ENCODE measurements at regions not wholly inside any gene's neighbourhood (a gene's known extent, or its start where the extent isn't known, plus 50 kb on each side); places are given as distances from the start of the nearest gene placed in this dataset.
"Not testable (repeated sequence)": the region's sequence is repeated elsewhere in the genome, so short reads cannot be mapped to it uniquely, and the experiment has no call there.

DNA sequence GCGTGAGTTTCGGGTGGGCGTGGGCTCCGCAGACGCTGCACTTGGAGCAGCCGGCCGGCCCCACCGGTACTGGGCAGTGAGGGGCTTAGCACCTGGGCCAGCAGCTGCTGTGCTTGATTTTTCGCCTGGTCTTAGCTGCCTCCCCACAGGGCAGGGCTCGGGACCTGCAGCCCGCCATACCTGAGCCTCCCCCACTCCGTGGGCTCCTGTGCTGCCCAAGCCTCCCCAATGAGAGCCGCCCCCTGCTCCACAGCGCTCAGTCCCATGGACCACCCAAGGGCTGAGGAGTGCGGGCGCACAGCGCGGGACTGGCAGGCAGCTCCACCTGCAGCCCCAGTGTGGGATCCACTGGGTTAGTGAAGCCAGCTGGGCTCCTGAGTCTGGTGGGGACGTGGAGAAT is 546.7 kb upstream of the ROBO1 start:
- ATAC-seq; H3K36me3 ChIP-seq (ENCODE audit: control insufficient read depth, insufficient read depth, low read length); POLR2A ChIA-PET; in situ Hi-C loops (cut with HindIII; ENCODE audit: low pct_unique_long_range_greater_than_20kb, low sequenced_read_pairs); DNase-seq (ENCODE audit: low read depth, low spot score); intact Hi-C loops (cut with micrococcal nuclease; ENCODE audit: unreplicated experiment); BruUV-seq (replicated peaks); H3K27me3 ChIP-seq (ENCODE audit: control insufficient read depth, insufficient read depth, low read length); H3K4me3 ChIP-seq (ENCODE audit: low read depth in 2 of 2, low read length in 2 of 2); H3K4me1 ChIP-seq (ENCODE audit: control insufficient read depth, insufficient read depth, low read length); H3K27ac ChIP-seq (ENCODE audit: low read length); CTCF ChIA-PET; H3K9me3 ChIP-seq (ENCODE audit: control insufficient read depth, insufficient read depth, low read depth, low read length): not testable (repeated sequence)

DNA sequence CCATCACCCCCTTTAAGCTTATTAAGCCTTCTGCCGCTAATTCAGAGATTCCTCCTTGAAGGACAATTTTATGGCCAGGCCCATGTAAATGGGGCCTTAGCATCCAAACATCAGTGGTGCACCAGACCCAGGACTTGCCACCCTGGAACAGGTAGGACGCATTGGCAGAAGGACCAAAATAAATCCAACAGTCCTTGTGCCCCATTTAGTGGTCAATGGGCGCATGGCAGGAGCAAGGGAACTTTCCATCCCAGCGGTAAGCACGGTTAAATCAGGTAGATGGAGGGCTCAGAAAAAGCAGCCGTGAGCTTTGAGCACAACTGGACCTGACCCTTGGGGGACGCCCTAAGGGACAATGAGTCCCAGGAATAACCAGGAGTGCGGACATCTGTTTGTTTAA is 540.8 kb upstream of the ROBO1 start:
- CTCF ChIA-PET, result no interaction called here
- TF ChIP-seq, protein P1, sequence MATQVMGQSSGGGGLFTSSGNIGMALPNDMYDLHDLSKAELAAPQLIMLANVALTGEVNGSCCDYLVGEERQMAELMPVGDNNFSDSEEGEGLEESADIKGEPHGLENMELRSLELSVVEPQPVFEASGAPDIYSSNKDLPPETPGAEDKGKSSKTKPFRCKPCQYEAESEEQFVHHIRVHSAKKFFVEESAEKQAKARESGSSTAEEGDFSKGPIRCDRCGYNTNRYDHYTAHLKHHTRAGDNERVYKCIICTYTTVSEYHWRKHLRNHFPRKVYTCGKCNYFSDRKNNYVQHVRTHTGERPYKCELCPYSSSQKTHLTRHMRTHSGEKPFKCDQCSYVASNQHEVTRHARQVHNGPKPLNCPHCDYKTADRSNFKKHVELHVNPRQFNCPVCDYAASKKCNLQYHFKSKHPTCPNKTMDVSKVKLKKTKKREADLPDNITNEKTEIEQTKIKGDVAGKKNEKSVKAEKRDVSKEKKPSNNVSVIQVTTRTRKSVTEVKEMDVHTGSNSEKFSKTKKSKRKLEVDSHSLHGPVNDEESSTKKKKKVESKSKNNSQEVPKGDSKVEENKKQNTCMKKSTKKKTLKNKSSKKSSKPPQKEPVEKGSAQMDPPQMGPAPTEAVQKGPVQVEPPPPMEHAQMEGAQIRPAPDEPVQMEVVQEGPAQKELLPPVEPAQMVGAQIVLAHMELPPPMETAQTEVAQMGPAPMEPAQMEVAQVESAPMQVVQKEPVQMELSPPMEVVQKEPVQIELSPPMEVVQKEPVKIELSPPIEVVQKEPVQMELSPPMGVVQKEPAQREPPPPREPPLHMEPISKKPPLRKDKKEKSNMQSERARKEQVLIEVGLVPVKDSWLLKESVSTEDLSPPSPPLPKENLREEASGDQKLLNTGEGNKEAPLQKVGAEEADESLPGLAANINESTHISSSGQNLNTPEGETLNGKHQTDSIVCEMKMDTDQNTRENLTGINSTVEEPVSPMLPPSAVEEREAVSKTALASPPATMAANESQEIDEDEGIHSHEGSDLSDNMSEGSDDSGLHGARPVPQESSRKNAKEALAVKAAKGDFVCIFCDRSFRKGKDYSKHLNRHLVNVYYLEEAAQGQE (IDR thresholded peaks at IDR 0.05; ENCODE audit: insufficient read depth in 1 of 2, low read depth in 2 of 2, low read length in 1 of 2), result no peak
- no peak for TF ChIP-seq SIN3A (IDR thresholded peaks at IDR 0.05; ENCODE audit: borderline replicate concordance, insufficient read depth, low read depth, low read length)
- no peak for TF ChIP-seq POLR2AphosphoS5 (IDR thresholded peaks at IDR 0.05; ENCODE audit: low read depth, low read length)
- TF ChIP-seq, protein P2, sequence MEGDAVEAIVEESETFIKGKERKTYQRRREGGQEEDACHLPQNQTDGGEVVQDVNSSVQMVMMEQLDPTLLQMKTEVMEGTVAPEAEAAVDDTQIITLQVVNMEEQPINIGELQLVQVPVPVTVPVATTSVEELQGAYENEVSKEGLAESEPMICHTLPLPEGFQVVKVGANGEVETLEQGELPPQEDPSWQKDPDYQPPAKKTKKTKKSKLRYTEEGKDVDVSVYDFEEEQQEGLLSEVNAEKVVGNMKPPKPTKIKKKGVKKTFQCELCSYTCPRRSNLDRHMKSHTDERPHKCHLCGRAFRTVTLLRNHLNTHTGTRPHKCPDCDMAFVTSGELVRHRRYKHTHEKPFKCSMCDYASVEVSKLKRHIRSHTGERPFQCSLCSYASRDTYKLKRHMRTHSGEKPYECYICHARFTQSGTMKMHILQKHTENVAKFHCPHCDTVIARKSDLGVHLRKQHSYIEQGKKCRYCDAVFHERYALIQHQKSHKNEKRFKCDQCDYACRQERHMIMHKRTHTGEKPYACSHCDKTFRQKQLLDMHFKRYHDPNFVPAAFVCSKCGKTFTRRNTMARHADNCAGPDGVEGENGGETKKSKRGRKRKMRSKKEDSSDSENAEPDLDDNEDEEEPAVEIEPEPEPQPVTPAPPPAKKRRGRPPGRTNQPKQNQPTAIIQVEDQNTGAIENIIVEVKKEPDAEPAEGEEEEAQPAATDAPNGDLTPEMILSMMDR (IDR thresholded peaks at IDR 0.05), result no peak
- no peak for TF ChIP-seq TCF7L2 (IDR thresholded peaks at IDR 0.05; ENCODE audit: low read depth, low read length)
- Histone ChIP-seq H3K9me3 (ENCODE audit: control insufficient read depth, insufficient read depth, low read depth, low read length) (no peaks in the 10 kb centered on the region), H3K36me3 (ENCODE audit: control insufficient read depth, insufficient read depth, low read length) (no peaks in the 10 kb centered on the region), H3K27me3 (ENCODE audit: control insufficient read depth, insufficient read depth, low read length) (no peaks in the 10 kb centered on the region), H3K27ac (ENCODE audit: low read length) (no peak overlapping the region), H3K4me3 (ENCODE audit: low read depth in 2 of 2, low read length in 2 of 2) (no peak overlapping the region), H3K4me1 (ENCODE audit: control insufficient read depth, insufficient read depth, low read length) (no peaks in the 10 kb centered on the region)
- intact Hi-C loops (cut with micrococcal nuclease; ENCODE audit: unreplicated experiment), result no loop called here
- no TSS peak for BruUV-seq (replicated peaks)
- POLR2A ChIA-PET, result no interaction called here
- in situ Hi-C loops (cut with HindIII; ENCODE audit: low pct_unique_long_range_greater_than_20kb, low sequenced_read_pairs), result no loop called here
- ATAC-seq (no peak), DNase-seq (ENCODE audit: low read depth, low spot score) (no peak)

DNA sequence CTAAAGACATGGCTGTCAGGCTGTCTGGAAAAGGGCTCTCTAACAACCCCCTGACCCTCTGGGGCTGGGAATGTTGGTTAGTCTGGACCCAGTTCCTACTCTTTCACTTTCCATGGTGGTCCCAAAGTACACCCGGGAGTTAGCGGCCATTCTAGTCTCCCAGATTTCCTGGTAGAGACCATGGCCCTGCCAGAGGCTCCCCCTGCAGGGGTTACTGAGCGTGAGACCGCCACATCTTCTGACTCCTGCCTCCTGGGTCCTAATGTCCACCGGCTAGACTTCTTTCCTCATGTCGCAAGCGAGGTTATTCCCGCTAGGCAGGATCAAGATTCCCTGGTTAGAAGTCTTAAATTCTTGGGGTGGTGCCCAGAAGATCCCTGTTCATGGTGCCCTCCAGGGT is 540.0 kb upstream of the ROBO1 start:
- CTCF ChIA-PET, result no interaction called here
- H3K4me1 ChIP-seq (ENCODE audit: control insufficient read depth, insufficient read depth, low read length), result no peaks in the 10 kb centered on the region
- ATAC-seq (no peak), DNase-seq (ENCODE audit: low read depth, low spot score) (no peak)
- H3K4me3 ChIP-seq (ENCODE audit: low read depth in 2 of 2, low read length in 2 of 2), result no peak overlapping the region
- in situ Hi-C loops (cut with HindIII; ENCODE audit: low pct_unique_long_range_greater_than_20kb, low sequenced_read_pairs) (no loop called here), intact Hi-C loops (cut with micrococcal nuclease; ENCODE audit: unreplicated experiment) (no loop called here)
- POLR2A ChIA-PET, result no interaction called here
- H3K27ac ChIP-seq (ENCODE audit: low read length), result no peak overlapping the region
- no peaks in the 10 kb centered on the region for H3K9me3 ChIP-seq (ENCODE audit: control insufficient read depth, insufficient read depth, low read depth, low read length)
- H3K36me3 ChIP-seq (ENCODE audit: control insufficient read depth, insufficient read depth, low read length), result no peaks in the 10 kb centered on the region
- no TSS peak for BruUV-seq (replicated peaks)
- TF ChIP-seq POLR2AphosphoS5 (IDR thresholded peaks at IDR 0.05; ENCODE audit: low read depth, low read length), result no peak
- no peak for TF ChIP-seq TCF7L2 (IDR thresholded peaks at IDR 0.05; ENCODE audit: low read depth, low read length)
- TF ChIP-seq, protein P2 (IDR thresholded peaks at IDR 0.05), result no peak
- TF ChIP-seq, protein P1 (IDR thresholded peaks at IDR 0.05; ENCODE audit: insufficient read depth in 1 of 2, low read depth in 2 of 2, low read length in 1 of 2), result no peak
- TF ChIP-seq SIN3A (IDR thresholded peaks at IDR 0.05; ENCODE audit: borderline replicate concordance, insufficient read depth, low read depth, low read length), result no peak
- no peaks in the 10 kb centered on the region for H3K27me3 ChIP-seq (ENCODE audit: control insufficient read depth, insufficient read depth, low read length)

Measured in Panc1 (cell line).